Keratinocyte (primary cell): ENCODE measurements at regions not wholly inside any gene's neighbourhood (a gene's known extent, or its start where the extent isn't known, plus 50 kb on each side); places are given as distances from the start of the nearest gene placed in this dataset.

ENCODE experiments used
- CTCF ChIP-seq, 3 experiments: IDR thresholded peaks in 1 of 3; conservative IDR thresholded peaks in 1 of 3; optimal IDR thresholded peaks in 1 of 3; 2 replicates in 2 of 3; 3 replicates in 1 of 3; pipeline versions ENCODE3 to v1.5.1; 2011; ENCODE audit warnings: low read length in 3 of 3, mild to moderate bottlenecking in 3 of 3, moderate library complexity in 2 of 3, control low read depth in 1 of 3, inconsistent platforms in 1 of 3; ENCODE audit not compliant: insufficient read depth in 2 of 3; ENCODE audit errors: extremely low read depth in 1 of 3
- EZH2 ChIP-seq: IDR thresholded peaks from one replicate; pipeline ENCODE4 v1.6.1; 2012; ENCODE audit warnings: inconsistent platforms, mild to moderate bottlenecking, low read length, moderate library complexity

DNA sequence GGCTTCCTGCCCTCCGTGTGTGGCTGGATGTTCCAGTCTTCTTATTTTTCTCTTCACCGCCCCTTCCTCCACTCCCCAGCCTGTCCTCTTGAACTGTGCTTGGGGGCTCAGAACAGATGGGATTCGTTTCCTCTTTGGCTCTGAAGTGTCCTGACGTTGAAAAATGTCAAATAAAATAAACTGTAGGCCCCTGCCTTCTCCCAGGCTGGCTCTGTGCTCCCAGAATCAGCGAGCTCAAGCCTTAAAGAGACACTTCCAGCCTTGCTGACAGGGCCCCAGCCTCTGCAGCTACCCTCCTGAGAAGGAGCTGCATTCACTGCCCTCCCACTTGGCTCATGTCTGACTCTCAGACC lies 104.2 kb upstream of the IPO9 start:
- TF ChIP-seq CTCF (optimal IDR thresholded peaks at IDR 0.05 in 1 of 3, IDR thresholded peaks at IDR 0.05 in 1 of 3, conservative IDR thresholded peaks at IDR 0.05 in 1 of 3; ENCODE audit: extremely low read depth in 1 of 3, insufficient read depth in 2 of 3, low read length in 3 of 3) (no peak), EZH2 (no peak)
